ENCODE measurements at regions not wholly inside any gene's neighbourhood (a gene's known extent, or its start where the extent isn't known, plus 50 kb on each side); places are given as distances from the start of the nearest gene placed in this dataset.

GRCh38 chr4:132264176-132264575 lies 884.9 kb upstream of the PCDH10 start:
- no peak for DNase-seq (ENCODE audit: low read depth)

GRCh38 chr4:132266374-132266773 lies 882.7 kb upstream of the PCDH10 start:
- no peak for DNase-seq (ENCODE audit: low read depth)

- no peak for DNase-seq (ENCODE audit: low read depth)
These were observed 881.8 kb upstream of the PCDH10 start for GRCh38 chr4:132267321-132267720.

GRCh38 chr4:132269303-132269990 lies 879.6 kb upstream of the PCDH10 start:
- DNase-seq (ENCODE audit: low read depth): no peak

- no peak for DNase-seq (ENCODE audit: low read depth)
These were observed 873.4 kb upstream of the PCDH10 start for GRCh38 chr4:132275583-132276121.

GRCh38 chr4:132276185-132276584 lies 872.9 kb upstream of the PCDH10 start:
- no peak for DNase-seq (ENCODE audit: low read depth)

- DNase-seq (ENCODE audit: low read depth): no peak
These were observed 872.1 kb upstream of the PCDH10 start for GRCh38 chr4:132276989-132277388.

- no peak for DNase-seq (ENCODE audit: low read depth)
These were observed 867.4 kb upstream of the PCDH10 start for GRCh38 chr4:132281733-132282132.

GRCh38 chr4:132284910-132285426 lies 864.1 kb upstream of the PCDH10 start:
- DNase-seq (ENCODE audit: low read depth): no peak

- no peak for DNase-seq (ENCODE audit: low read depth)
These were observed 851.7 kb upstream of the PCDH10 start for GRCh38 chr4:132297346-132297745.

GRCh38 chr4:132299841-132300240 lies 849.3 kb upstream of the PCDH10 start:
- no peak for DNase-seq (ENCODE audit: low read depth)

- no peak for DNase-seq (ENCODE audit: low read depth)
These were observed 836.6 kb upstream of the PCDH10 start for GRCh38 chr4:132312521-132312920.

- DNase-seq (ENCODE audit: low read depth): no peak
These were observed 835.2 kb upstream of the PCDH10 start for GRCh38 chr4:132313852-132314251.

GRCh38 chr4:132316738-132317137 lies 832.4 kb upstream of the PCDH10 start:
- no peak for DNase-seq (ENCODE audit: low read depth)

GRCh38 chr4:132317923-132318322 lies 831.2 kb upstream of the PCDH10 start:
- DNase-seq (ENCODE audit: low read depth): no peak

- DNase-seq (ENCODE audit: low read depth): no peak
These were observed 820.3 kb upstream of the PCDH10 start for GRCh38 chr4:132328761-132329160.

GRCh38 chr4:132330994-132331393 lies 818.1 kb upstream of the PCDH10 start:
- no peak for DNase-seq (ENCODE audit: low read depth)

GRCh38 chr4:132332932-132333723 lies 816.0 kb upstream of the PCDH10 start:
- DNase-seq (ENCODE audit: low read depth): no peak

- DNase-seq (ENCODE audit: low read depth): no peak
These were observed 815.4 kb upstream of the PCDH10 start for GRCh38 chr4:132333724-132334047.

- DNase-seq (ENCODE audit: low read depth): no peak
These were observed 815.0 kb upstream of the PCDH10 start for GRCh38 chr4:132334081-132334480.

GRCh38 chr4:132344924-132345828 lies 803.9 kb upstream of the PCDH10 start:
- no peak for DNase-seq (ENCODE audit: low read depth)

GRCh38 chr4:132346016-132346415 lies 803.1 kb upstream of the PCDH10 start:
- no peak for DNase-seq (ENCODE audit: low read depth)

Measured in RPMI7951 (cell line).